Superior temporal gyrus (tissue), 1 donor: ENCODE measurements at regions not wholly inside any gene's neighbourhood (a gene's known extent, or its start where the extent isn't known, plus 50 kb on each side); places are given as distances from the start of the nearest gene placed in this dataset.

ENCODE experiments used
- DNase-seq: peaks from one replicate; pipeline ENCODE4 v3.0.0-alpha.2; 2016; ENCODE audit errors: extremely low spot score

- no peak for DNase-seq
These were observed 53.3 kb downstream of the C7orf25 start for GRCh38 chr7:42858570-42858969.

GRCh38 chr7:42856605-42856987 lies 55.3 kb downstream of the C7orf25 start:
- DNase-seq = no peak

GRCh38 chr7:42854571-42855118 lies 57.2 kb downstream of the C7orf25 start:
- no peak for DNase-seq

GRCh38 chr7:42852531-42852930 lies 59.3 kb downstream of the C7orf25 start:
- DNase-seq = no peak

GRCh38 chr7:42843205-42843800 lies 68.6 kb downstream of the C7orf25 start:
- DNase-seq = peak; percentile 67

DNA sequence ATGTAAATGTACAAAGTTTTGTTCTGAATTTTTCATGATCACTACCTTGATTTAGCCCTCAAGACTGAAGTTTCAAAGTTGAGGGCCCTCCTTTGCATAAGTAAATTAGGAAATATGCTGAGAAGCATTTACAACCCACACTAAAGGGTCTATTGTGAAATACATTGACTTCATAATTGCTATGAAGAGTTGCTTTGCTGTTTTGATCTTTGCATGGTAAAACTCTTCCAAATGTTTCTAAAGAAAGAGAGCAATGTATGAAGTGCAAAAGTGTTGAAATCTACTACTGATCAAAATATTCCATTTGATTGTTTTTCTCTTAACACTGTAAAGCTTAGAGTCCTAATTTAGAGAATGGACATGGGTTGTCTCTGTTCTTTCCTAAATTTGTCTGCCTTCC lies 77.2 kb downstream of the C7orf25 start:
- DNase-seq = peak; percentile 5

DNA sequence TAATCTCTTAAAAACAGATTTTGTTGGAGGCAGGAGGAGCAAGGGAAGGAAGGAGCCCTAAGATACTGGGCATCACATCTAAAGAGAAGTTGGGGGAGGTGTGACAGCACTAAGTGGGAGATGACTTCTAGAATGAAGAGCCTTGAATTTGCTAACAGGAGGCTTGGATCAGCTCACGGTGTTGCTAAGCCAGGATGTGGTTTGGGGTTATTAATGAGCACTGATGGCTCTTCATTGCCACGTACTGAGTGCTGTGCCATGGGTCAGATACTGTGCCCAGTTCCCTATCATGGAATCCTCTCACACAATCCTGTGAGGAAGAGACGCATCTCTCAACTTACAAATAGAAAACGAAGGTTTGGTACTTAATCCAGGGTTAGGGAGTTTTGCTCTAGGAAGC lies 78.5 kb downstream of the C7orf25 start:
- DNase-seq = no peak

DNA sequence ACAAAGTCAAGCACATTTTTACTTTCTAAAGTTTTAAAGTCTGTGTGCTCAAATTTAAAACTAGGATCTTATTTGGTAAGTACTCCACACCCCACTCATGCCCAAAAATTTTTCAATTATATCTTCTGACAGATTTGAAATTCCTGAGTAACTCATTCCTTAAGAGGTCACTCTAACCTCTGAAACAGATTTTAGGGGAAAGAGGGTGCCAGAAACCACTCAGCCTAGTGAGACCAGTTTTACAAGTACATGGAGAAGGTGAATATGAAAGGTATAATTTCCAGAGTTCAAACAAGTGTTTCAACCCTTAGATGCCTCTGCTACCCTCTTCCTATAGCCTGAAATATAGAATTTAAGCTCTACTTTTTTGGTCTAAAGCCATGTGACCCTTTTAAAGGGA lies 79.2 kb downstream of the C7orf25 start:
- no peak for DNase-seq

DNA sequence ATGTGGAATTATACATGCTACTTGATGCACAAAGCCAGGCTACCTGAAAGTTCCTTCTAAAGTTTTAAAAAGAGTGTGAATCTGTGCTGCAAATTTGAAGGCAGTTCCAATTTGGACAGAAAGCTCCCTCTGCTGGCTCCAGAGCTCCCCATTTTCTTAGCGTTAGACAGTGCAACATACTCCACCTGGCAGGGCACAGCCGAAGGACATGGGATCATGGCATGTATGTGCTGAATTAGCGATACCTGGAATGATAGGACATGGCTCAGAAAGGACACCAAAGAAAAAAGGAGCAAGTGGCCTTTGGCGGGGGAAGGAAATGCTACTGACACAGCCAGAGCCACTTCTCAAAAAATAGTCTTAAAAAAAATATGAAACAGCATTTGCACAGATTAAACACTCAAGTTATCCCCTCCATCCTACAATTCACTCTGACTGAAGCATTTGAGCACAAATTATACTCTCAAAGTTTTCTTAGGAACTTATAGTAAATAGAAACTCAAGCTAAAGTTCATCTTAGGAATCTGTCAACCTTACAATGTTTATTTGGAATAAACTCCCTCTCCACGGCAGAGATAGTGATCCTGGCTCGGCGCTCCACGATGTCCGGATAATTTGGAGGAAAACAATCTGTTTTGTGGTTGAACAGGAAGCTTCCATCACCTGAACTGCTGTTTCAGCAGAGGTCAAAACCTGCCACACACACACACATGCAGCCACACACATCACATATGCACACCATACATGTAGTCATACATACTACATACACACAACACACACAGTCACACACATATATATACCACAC lies 80.0 kb downstream of the C7orf25 start:
- peak; percentile 84 for DNase-seq

DNA sequence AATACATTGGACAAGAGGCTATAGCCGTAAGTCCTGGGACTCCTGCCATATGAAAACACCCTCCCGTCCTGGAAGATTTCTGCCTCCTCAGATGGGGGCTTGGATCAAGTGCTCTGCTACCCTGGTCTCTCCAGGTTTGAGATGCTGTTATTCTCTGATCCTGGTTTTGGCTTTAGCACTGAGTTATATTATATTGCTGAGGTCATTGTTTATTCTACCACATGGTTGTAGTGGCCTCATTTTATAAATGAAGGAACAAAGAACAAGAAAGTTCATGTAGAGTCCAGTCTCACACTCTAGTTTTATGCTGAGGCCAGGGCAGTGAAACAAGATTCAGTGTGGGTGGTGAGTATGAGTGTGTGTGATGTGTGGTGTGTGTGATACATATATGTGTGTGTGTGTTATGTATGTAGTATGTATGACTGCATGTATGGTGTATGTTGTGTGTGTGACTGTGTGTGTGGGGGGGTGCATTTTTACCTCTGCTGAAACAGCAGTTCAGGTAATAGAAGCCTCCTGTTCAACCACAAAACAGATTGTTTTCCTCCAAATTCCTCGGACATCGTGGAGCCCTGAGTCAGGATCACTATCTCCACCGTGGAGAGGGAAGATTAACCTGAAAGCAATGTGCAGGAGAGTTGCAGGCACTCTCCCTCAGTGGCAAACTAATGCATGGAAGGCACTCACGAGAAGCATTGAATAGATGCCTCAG lies 80.7 kb downstream of the C7orf25 start:
- DNase-seq = no peak

GRCh38 chr7:42812779-42813178 lies 99.1 kb downstream of the C7orf25 start:
- no peak for DNase-seq

GRCh38 chr7:42805601-42806000 lies 106.3 kb downstream of the C7orf25 start:
- DNase-seq = no peak

DNA sequence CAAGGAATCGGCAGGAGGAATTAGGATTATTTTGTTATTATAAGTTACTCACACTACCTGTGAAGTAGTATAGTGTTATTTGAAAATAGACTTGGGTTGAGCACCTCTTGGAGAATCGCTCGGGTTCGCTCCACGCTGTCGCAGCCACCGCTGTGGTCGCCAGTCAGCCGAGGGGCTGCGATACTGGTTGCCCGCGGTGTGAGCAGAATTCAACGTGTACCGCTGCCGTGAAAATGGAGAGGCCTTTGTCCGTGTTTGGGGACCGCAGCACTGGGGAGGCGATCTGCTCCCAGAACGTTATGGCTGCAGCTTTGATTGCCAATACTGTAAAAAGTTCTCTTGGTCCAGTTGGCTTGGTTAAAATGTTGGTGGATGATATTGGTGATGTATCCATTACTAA lies 117.2 kb downstream of the C7orf25 start:
- DNase-seq = no peak

- no peak for DNase-seq
These were observed 119.0 kb downstream of the C7orf25 start for GRCh38 chr7:42792841-42793240.

DNA sequence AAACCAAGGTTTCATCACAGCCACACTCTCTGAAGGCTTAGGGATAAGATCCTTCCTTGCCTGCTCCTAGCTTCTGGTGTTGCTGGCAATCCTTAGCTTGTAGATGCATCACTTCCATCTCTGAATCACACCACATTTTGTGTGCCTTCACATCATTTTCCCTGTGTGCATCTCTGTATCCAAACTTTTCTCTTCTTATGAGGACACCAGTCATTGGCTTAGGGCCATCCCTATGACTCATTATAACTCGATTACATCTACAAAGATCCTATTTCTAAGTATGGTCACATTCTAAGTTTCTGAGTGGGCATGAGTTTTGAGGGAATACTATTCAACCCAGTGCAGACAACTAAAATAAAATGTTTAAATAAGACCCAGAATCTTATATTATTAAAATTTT lies 121.7 kb downstream of the C7orf25 start:
- DNase-seq = no peak

- DNase-seq = no peak
These were observed 137.4 kb downstream of the C7orf25 start for GRCh38 chr7:42774436-42774835.

GRCh38 chr7:42770114-42770513 lies 141.8 kb downstream of the C7orf25 start:
- DNase-seq = no peak

DNA sequence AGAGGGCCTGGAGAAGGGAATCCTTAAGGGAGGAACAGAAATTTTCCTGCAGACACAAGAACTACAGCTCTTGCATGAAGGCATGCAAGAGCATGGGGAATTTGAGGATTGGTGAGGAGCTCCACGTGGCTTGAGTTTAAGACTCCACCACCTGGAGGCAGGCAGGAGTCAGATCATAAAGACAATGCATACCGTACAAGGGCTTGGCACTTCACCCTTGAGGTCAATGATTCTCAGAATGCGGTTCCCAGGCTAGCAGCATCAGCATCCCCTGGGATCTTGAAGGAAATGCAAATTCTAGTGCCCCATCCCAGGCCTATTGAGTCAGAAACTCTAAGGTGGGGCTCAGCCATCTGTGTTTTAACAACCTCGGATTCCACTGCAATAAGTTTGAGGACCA lies 143.8 kb downstream of the C7orf25 start:
- DNase-seq = no peak

- no peak for DNase-seq
These were observed 145.0 kb downstream of the C7orf25 start for GRCh38 chr7:42766782-42767423.

DNA sequence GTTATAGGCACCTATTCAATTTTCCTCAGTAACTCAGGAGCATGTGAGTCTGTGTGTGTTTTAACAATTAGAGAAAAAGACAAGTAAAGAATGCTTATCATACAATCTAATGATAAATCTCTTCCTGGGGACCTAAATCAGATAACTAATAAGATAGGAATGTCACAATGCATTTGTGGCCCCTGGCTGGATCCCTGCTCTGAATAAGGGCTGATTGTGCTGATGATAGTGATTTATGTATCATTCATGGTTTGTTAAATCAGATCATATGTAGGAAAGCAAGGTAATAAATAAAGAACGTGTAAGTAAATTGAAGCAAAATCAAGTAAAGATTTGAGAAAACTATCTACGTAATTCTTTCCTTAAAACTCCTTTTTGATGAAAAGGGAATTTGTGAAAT lies 145.9 kb downstream of the C7orf25 start:
- no peak for DNase-seq

GRCh38 chr7:42763137-42763551 lies 148.7 kb downstream of the C7orf25 start:
- DNase-seq = no peak

GRCh38 chr7:42761486-42761885 lies 150.4 kb downstream of the C7orf25 start:
- DNase-seq = no peak
